HCT116 (cell line): ENCODE measurements at regions not wholly inside any gene's neighbourhood (a gene's known extent, or its start where the extent isn't known, plus 50 kb on each side); places are given as distances from the start of the nearest gene placed in this dataset.

Experiments
- ATAC-seq: fragments of 200-7000 bp; cut with Tn5 transposase; 2 replicates; pipeline ENCODE4 v1.9.1; 2020; ENCODE audit warnings: mild to moderate bottlenecking, moderate library complexity
- BruUV-seq: library from RNA; stranded (reverse); fragments of 400-500 nt; replicated peaks from 2 replicates; lab custom pipeline; 2021; lab: Mats Ljungman, UMichigan
- CTCF ChIA-PET: fragments of 300-600 bp; sonication (Branson Sonifier 250); formaldehyde crosslinking; loops from one replicate; lab custom pipeline; 2021; ENCODE audit warnings: antibody characterized with exemption; lab: Charles Lee
- POLR2A ChIA-PET: fragments of 300-600, 350-600 bp; sonication (Branson Sonifier 250); formaldehyde crosslinking; loops from one replicate; lab custom pipeline; 2021; ENCODE audit warnings: antibody characterized with exemption; lab: Charles Lee
- RAD21 ChIA-PET, 2 experiments: fragments of 300-600 bp; sonication (Branson Sonifier 250); formaldehyde crosslinking; loops; one replicate each; lab custom pipeline; 2023; ENCODE audit warnings: low total read pairs in 2 of 2; ENCODE audit not compliant: uncharacterized antibody in 2 of 2, unreplicated experiment in 2 of 2, low non-redundant PET in 1 of 2; lab: Charles Lee
- DNase-seq: peaks from one replicate; pipeline ENCODE4 v3.0.0-alpha.2; 2010; ENCODE audit warnings: low read depth, low spot score
- H2AFZ ChIP-seq: fragments of 200-600 bp; shearing (Covaris generic), sonication (generic); 2 replicates; pipeline ENCODE4 v1.6.1; 2017; ENCODE audit warnings: low read depth, mixed run types, mixed read lengths, antibody characterized with exemption, low read length; ENCODE audit not compliant: poor library complexity, severe bottlenecking
- H3K27ac ChIP-seq: 2 replicates; pipeline ENCODE4 v1.5.1; 2012; ENCODE audit warnings: low read depth, low read length
- H3K27me3 ChIP-seq: fragments of 200-600 bp; sonication (generic); 2 replicates; pipeline ENCODE4 v1.6.1; 2016; ENCODE audit warnings: mixed run types, low read length, mixed read lengths; ENCODE audit not compliant: insufficient read depth
- H3K36me3 ChIP-seq, 2 experiments: fragments of 200-500 bp in 1 of 2; fragments of 200-600 bp in 1 of 2; sonication (Bioruptor generic) in 1 of 2; sonication (generic) in 1 of 2; 2 replicates each; pipeline versions ENCODE4 v1.5.1 to v1.6.1; 2014 to 2016; ENCODE audit warnings: low read length in 2 of 2, inconsistent platforms in 1 of 2, mixed read lengths in 1 of 2, mixed run types in 1 of 2; ENCODE audit not compliant: insufficient read depth in 2 of 2, control insufficient read depth in 1 of 2
- H3K4me1 ChIP-seq, 2 experiments: fragments of 200-600 bp in 1 of 2; sonication (generic) in 1 of 2; 2 replicates each; pipeline versions ENCODE4 v1.5.1 to v1.6.1; 2012 to 2017; ENCODE audit warnings: low read length in 2 of 2, inconsistent platforms in 1 of 2, mild to moderate bottlenecking in 1 of 2, mixed read lengths in 1 of 2, mixed run types in 1 of 2, moderate library complexity in 1 of 2; ENCODE audit not compliant: insufficient read depth in 2 of 2, control insufficient read depth in 1 of 2
- H3K4me2 ChIP-seq: fragments of 200-600 bp; sonication (generic); 2 replicates; pipeline ENCODE4 v1.6.1; 2017; ENCODE audit warnings: mixed run types, low read length, mixed read lengths
- H3K4me3 ChIP-seq, 2 experiments: fragments of 200-600 bp in 1 of 2; sonication (generic) in 1 of 2; replicated peaks in 1 of 2; 2 replicates each; pipeline ENCODE4 v1.5.1; 2011 to 2016; ENCODE audit warnings: low read length in 2 of 2, control low read depth in 1 of 2, low read depth in 1 of 2, mild to moderate bottlenecking in 1 of 2, mixed read lengths in 1 of 2, mixed run types in 1 of 2
- H3K79me2 ChIP-seq: fragments of 200-600 bp; sonication (generic); 2 replicates; pipeline ENCODE4 v1.6.1; 2017; ENCODE audit warnings: mild to moderate bottlenecking, mixed run types, low read length, moderate library complexity, mixed read lengths; ENCODE audit not compliant: insufficient read depth
- H3K9ac ChIP-seq: fragments of 200-600 bp; sonication (generic); 2 replicates; pipeline ENCODE4 v1.6.1; 2016; ENCODE audit warnings: low read length, mixed read lengths
- H3K9me2 ChIP-seq: fragments of 200-600 bp; sonication (generic), shearing (Covaris generic); 2 replicates; pipeline ENCODE4 v1.6.1; 2017; ENCODE audit warnings: mixed run types, mild to moderate bottlenecking, moderate library complexity; ENCODE audit not compliant: insufficient read depth
- H3K9me3 ChIP-seq, 2 experiments: fragments of 200-500 bp in 1 of 2; fragments of 200-600 bp in 1 of 2; sonication (Bioruptor generic) in 1 of 2; sonication (generic) in 1 of 2; 2 replicates each; pipeline ENCODE4 v1.6.1; 2014 to 2017; ENCODE audit warnings: low read length in 2 of 2, mixed read lengths in 2 of 2, inconsistent platforms in 1 of 2, low read depth in 1 of 2, mild to moderate bottlenecking in 1 of 2, mixed run types in 1 of 2, moderate library complexity in 1 of 2; ENCODE audit not compliant: control insufficient read depth in 1 of 2, insufficient read depth in 1 of 2
- H4K20me1 ChIP-seq: fragments of 200-600 bp; sonication (generic), shearing (Covaris generic); 2 replicates; pipeline ENCODE4 v1.6.1; 2017; ENCODE audit warnings: mixed run types, mild to moderate bottlenecking, moderate library complexity; ENCODE audit not compliant: insufficient read depth
- ATF3 ChIP-seq: IDR thresholded peaks from 2 replicates; pipeline ENCODE4 v1.6.1; 2012
- EGR1 ChIP-seq: IDR thresholded peaks from 2 replicates; pipeline ENCODE4 v1.6.1; 2012; ENCODE audit warnings: low read depth
- ELF1 ChIP-seq: IDR thresholded peaks from 2 replicates; pipeline ENCODE4 v1.6.1; 2012; ENCODE audit warnings: low read depth, borderline replicate concordance
- EZH2 ChIP-seq: fragments of 200-600 bp; sonication (generic); IDR thresholded peaks from 2 replicates; pipeline ENCODE4 v1.6.1; 2017; ENCODE audit warnings: antibody characterized with exemption, mixed run types
- FOSL1 ChIP-seq: IDR thresholded peaks from 2 replicates; pipeline ENCODE4 v1.6.1; 2012; ENCODE audit warnings: low read depth
- JUND ChIP-seq: IDR thresholded peaks from 2 replicates; pipeline ENCODE4 v1.6.1; 2012
- POLR2A ChIP-seq: IDR thresholded peaks from 2 replicates; pipeline ENCODE4 v1.7.0; 2011; ENCODE audit warnings: borderline replicate concordance; ENCODE audit not compliant: insufficient read depth, insufficient read length; ENCODE audit errors: extremely low read depth
- SIN3A ChIP-seq: IDR thresholded peaks from 2 replicates; pipeline ENCODE4 v1.6.1; 2012; ENCODE audit warnings: low read depth
- SP1 ChIP-seq: IDR thresholded peaks from 2 replicates; pipeline ENCODE4 v1.6.1; 2012; ENCODE audit warnings: low read depth
- ZFX ChIP-seq: fragments of 450-650 bp; IDR thresholded peaks from 2 replicates; pipeline ENCODE4 v1.6.1; 2017
- intact Hi-C: fragments of 100-400 bp; cut with micrococcal nuclease; formaldehyde crosslinking; loops from 2 replicates; pipeline ENCODE4 v1.10.0; 2022

GRCh38 chr7:101681170-101682007 is 52.3 kb upstream of the MYL10 start:
- CTCF ChIA-PET, result interaction anchor here (1.5 kb wide), 1 partner anchor 79 kb away, joined by 3 read pairs; no protein-coding TSS in a partner anchor
- ATAC-seq, result peak; percentile 88

GRCh38 chr7:101684983-101685330 is 55.9 kb upstream of the MYL10 start:
- TF ChIP-seq SP1, result no peak
- no peak for TF ChIP-seq JUND
- no peak for TF ChIP-seq ATF3
- no peak for TF ChIP-seq POLR2A
- BruUV-seq, result no TSS peak
- Histone ChIP-seq H3K9ac (no peak overlapping the region), H3K9me3 (no peaks in the 10 kb centered on the region), H3K27ac (no peak overlapping the region), H3K4me3 (no peak overlapping the region), H3K79me2 (no peaks in the 10 kb centered on the region), H2AFZ (no peak overlapping the region), H3K36me3 (no peaks in the 10 kb centered on the region), H3K27me3 (no peaks in the 10 kb centered on the region), H4K20me1 (no peaks in the 10 kb centered on the region), H3K9me2 (no peaks in the 10 kb centered on the region), H3K4me1 (peaks cover 17 to 24% of the 10 kb centered on the region in 2 experiments), H3K4me2 (no peak overlapping the region)
- DNase-seq, result no peak
- ChIA-PET RAD21 (no interaction called here), CTCF (no interaction called here), POLR2A (no interaction called here)
- intact Hi-C loops, result loop anchor here (5.0 kb wide), 2 partner anchors 143 to 587 kb away; no protein-coding TSS in a partner anchor
- ATAC-seq, result no peak

More at GRCh38 chr7:101681170-101682007, 52.3 kb upstream of the MYL10 start:
- peaks cover 12 to 20% of the 10 kb centered on the region in 2 experiments for H3K4me1 ChIP-seq
- H3K9me3 ChIP-seq, result no peaks in the 10 kb centered on the region
- H3K9ac ChIP-seq, result no peak overlapping the region
- H2AFZ ChIP-seq, result peak overlapping the region; percentile 82
- H3K4me3 ChIP-seq, result no peak overlapping the region
- H3K36me3 ChIP-seq, result no peaks in the 10 kb centered on the region
- DNase-seq, result peak; percentile 26
- no peak overlapping the region for H3K27ac ChIP-seq
- POLR2A ChIA-PET, result no interaction called here
- H3K27me3 ChIP-seq, result no peaks in the 10 kb centered on the region
- TF ChIP-seq SIN3A (no peak), EGR1 (no peak), EZH2 (no peak), ELF1 (no peak), ZFX (no peak), FOSL1 (peak; percentile 45; the same call in 1 of the 2 replicates)
- no peaks in the 10 kb centered on the region for H3K79me2 ChIP-seq
- RAD21 ChIA-PET, result interaction anchor here in 1 of 2 experiments (1.8 kb wide), 1 partner anchor 139 kb away, joined by 4 read pairs; no protein-coding TSS in a partner anchor
- BruUV-seq, result no TSS peak
- intact Hi-C loops, result no loop called here
- no peaks in the 10 kb centered on the region for H4K20me1 ChIP-seq
- H3K4me2 ChIP-seq, result peak overlapping the region; percentile 60
- H3K9me2 ChIP-seq, result no peaks in the 10 kb centered on the region
